Astrocyte (in vitro differentiated cells and primary cell): ENCODE measurements at regions not wholly inside any gene's neighbourhood (a gene's known extent, or its start where the extent isn't known, plus 50 kb on each side); places are given as distances from the start of the nearest gene placed in this dataset.

Experiments used
- EZH2 ChIP-seq: IDR thresholded peaks from 2 replicates; pipeline ENCODE4 v1.6.1; 2012; ENCODE audit warnings: mild to moderate bottlenecking, low read length, inconsistent platforms; ENCODE audit not compliant: insufficient read depth
- TF ChIP-seq, protein P1 (sequence below): IDR thresholded peaks from 2 replicates; pipeline ENCODE4 v1.5.1; 2011; ENCODE audit warnings: low read depth, mild to moderate bottlenecking, inconsistent platforms, low read length, moderate library complexity; ENCODE audit not compliant: insufficient read depth

DNA sequence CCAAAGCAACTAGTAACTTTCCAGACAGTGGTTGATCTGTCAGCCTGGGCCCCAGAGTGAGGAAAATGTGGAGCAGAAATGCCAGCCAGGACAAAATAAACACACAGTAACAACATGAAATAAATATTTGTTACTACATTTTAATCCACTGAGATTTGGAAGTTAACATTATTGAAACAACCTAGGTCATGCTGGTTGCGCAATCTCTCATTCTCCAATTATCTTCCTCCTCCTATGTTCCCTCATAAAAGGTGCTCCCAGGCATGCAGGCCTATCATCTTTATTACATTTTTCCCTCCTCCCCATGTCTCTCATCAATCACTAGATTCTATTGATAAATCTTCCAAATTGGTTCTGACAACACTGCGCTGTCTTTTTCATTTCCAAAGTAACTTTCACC is 363.1 kb downstream of the HINT1 start:
- no peak for TF ChIP-seq EZH2
- TF ChIP-seq, protein P1, sequence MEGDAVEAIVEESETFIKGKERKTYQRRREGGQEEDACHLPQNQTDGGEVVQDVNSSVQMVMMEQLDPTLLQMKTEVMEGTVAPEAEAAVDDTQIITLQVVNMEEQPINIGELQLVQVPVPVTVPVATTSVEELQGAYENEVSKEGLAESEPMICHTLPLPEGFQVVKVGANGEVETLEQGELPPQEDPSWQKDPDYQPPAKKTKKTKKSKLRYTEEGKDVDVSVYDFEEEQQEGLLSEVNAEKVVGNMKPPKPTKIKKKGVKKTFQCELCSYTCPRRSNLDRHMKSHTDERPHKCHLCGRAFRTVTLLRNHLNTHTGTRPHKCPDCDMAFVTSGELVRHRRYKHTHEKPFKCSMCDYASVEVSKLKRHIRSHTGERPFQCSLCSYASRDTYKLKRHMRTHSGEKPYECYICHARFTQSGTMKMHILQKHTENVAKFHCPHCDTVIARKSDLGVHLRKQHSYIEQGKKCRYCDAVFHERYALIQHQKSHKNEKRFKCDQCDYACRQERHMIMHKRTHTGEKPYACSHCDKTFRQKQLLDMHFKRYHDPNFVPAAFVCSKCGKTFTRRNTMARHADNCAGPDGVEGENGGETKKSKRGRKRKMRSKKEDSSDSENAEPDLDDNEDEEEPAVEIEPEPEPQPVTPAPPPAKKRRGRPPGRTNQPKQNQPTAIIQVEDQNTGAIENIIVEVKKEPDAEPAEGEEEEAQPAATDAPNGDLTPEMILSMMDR: no peak
